Activated naive CD4-positive, alpha-beta T cell treated with anti-CD3 and anti-CD28 coated beads for 36 hours (primary cell): ENCODE measurements at regions not wholly inside any gene's neighbourhood (a gene's known extent, or its start where the extent isn't known, plus 50 kb on each side); places are given as distances from the start of the nearest gene placed in this dataset.

Experiments
- CTCF ChIA-PET: fragments of 350-600 bp; sonication (Branson Sonifier 250); formaldehyde crosslinking; loops from one replicate; lab custom pipeline; 2021; ENCODE audit warnings: antibody characterized with exemption; lab: Charles Lee
- DNase-seq: peaks from one replicate; pipeline ENCODE4 v3.0.0-alpha.2; 2020
- H3K27ac Mint-ChIP-seq: one replicate; pipeline ENCODE4 v1.8.0; 2021; ENCODE audit warnings: mild to moderate bottlenecking, mixed read lengths
- H3K27me3 Mint-ChIP-seq: one replicate; pipeline ENCODE4 v1.8.0; 2021; ENCODE audit warnings: low read depth, mixed read lengths
- H3K36me3 Mint-ChIP-seq: one replicate; pipeline ENCODE4 v1.8.0; 2021; ENCODE audit warnings: low read depth, mixed read lengths
- H3K4me1 Mint-ChIP-seq: one replicate; pipeline ENCODE4 v1.8.0; 2021; ENCODE audit warnings: low read depth, mixed read lengths
- H3K4me3 Mint-ChIP-seq: one replicate; pipeline ENCODE4 v1.8.0; 2021; ENCODE audit warnings: mild to moderate bottlenecking, moderate library complexity, mixed read lengths
- H3K9me3 Mint-ChIP-seq: one replicate; pipeline ENCODE4 v1.8.0; 2021; ENCODE audit warnings: mixed read lengths
- intact Hi-C: fragments of 100-400 bp; cut with micrococcal nuclease; formaldehyde crosslinking; loops from one replicate; pipeline ENCODE4 v1.15.1; 2023

DNA sequence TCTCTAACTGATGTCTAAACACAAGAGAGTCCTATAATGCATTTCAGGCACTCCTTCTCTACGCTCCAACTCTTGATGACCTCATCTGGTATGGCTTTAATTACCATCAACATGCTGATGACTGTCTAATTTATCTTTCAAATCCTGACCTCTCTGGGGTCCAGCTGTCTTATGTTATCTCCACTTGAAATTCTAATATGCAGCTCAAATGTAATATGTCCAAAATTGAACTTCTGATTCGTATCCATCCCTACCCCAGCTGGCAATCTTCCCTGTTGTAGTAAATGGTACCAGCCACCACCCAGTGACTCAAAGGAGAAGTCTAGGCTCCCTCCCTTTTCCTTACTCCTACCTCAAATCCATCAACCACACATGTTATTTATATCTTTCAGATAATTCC lies 288.0 kb upstream of the SLC10A2 start:
- H3K27ac Mint-ChIP-seq, result no peak overlapping the region
- no peaks in the 10 kb centered on the region for H3K4me1 Mint-ChIP-seq
- H3K36me3 Mint-ChIP-seq, result no peaks in the 10 kb centered on the region
- H3K4me3 Mint-ChIP-seq, result no peak overlapping the region
- peaks cover 5% of the 10 kb centered on the region for H3K9me3 Mint-ChIP-seq
- intact Hi-C loops, result no loop called here
- CTCF ChIA-PET, result no interaction called here
- peaks cover 6% of the 10 kb centered on the region for H3K27me3 Mint-ChIP-seq
- DNase-seq, result no peak

GRCh38 chr13:103351035-103351828 lies 285.0 kb upstream of the SLC10A2 start:
- H3K9me3 Mint-ChIP-seq, result peaks cover 7% of the 10 kb centered on the region
- H3K4me3 Mint-ChIP-seq, result no peak overlapping the region
- peaks cover 6% of the 10 kb centered on the region for H3K27me3 Mint-ChIP-seq
- intact Hi-C loops, result no loop called here
- H3K4me1 Mint-ChIP-seq, result no peaks in the 10 kb centered on the region
- H3K27ac Mint-ChIP-seq, result no peak overlapping the region
- CTCF ChIA-PET, result no interaction called here
- H3K36me3 Mint-ChIP-seq, result no peaks in the 10 kb centered on the region
- no peak for DNase-seq

GRCh38 chr13:103350147-103350546 lies 283.9 kb upstream of the SLC10A2 start:
- intact Hi-C loops, result no loop called here
- Mint-ChIP-seq H3K9me3 (peaks cover 5% of the 10 kb centered on the region), H3K27ac (no peak overlapping the region), H3K36me3 (no peaks in the 10 kb centered on the region), H3K27me3 (peaks cover 6% of the 10 kb centered on the region), H3K4me3 (no peak overlapping the region), H3K4me1 (no peaks in the 10 kb centered on the region)
- no peak for DNase-seq
- CTCF ChIA-PET, result no interaction called here

- Mint-ChIP-seq H3K9me3 (peaks cover 13% of the 10 kb centered on the region), H3K36me3 (no peaks in the 10 kb centered on the region), H3K4me1 (no peaks in the 10 kb centered on the region), H3K4me3 (no peak overlapping the region), H3K27me3 (peaks cover 6% of the 10 kb centered on the region), H3K27ac (no peak overlapping the region)
- DNase-seq, result no peak
- intact Hi-C loops, result no loop called here
- CTCF ChIA-PET, result no interaction called here
These were observed 283.2 kb upstream of the SLC10A2 start for GRCh38 chr13:103349211-103349980.

- CTCF ChIA-PET, result no interaction called here
- H3K36me3 Mint-ChIP-seq, result no peaks in the 10 kb centered on the region
- H3K9me3 Mint-ChIP-seq, result no peaks in the 10 kb centered on the region
- no peaks in the 10 kb centered on the region for H3K4me1 Mint-ChIP-seq
- H3K27ac Mint-ChIP-seq, result no peak overlapping the region
- no peaks in the 10 kb centered on the region for H3K27me3 Mint-ChIP-seq
- intact Hi-C loops, result no loop called here
- DNase-seq, result no peak
- no peak overlapping the region for H3K4me3 Mint-ChIP-seq
These were observed 269.0 kb upstream of the SLC10A2 start for GRCh38 chr13:103335241-103335640.

DNA sequence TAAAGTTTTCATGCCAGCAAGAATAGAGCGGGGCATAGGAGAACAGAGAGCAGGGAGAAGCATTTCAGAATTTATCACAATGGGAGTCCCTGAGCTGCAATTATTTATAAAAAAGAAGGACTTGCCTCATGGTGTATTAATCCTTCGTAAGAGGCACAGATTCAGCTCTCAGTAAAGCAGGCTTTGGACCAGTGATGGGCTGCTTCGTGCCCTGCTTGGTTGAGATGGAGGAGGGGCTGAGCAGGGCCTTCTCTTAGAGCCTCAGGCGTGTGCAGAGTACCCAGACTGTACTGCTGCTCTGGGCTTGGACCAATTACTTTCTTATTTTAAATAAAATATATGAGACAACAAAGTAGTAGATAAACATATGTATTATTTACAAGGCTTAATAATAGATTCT lies 265.7 kb upstream of the SLC10A2 start:
- no peaks in the 10 kb centered on the region for H3K9me3 Mint-ChIP-seq
- no peaks in the 10 kb centered on the region for H3K36me3 Mint-ChIP-seq
- no peaks in the 10 kb centered on the region for H3K27me3 Mint-ChIP-seq
- CTCF ChIA-PET, result no interaction called here
- no peak overlapping the region for H3K27ac Mint-ChIP-seq
- no peaks in the 10 kb centered on the region for H3K4me1 Mint-ChIP-seq
- intact Hi-C loops, result no loop called here
- DNase-seq, result no peak
- H3K4me3 Mint-ChIP-seq, result no peak overlapping the region

GRCh38 chr13:103328899-103329298 lies 262.7 kb upstream of the SLC10A2 start:
- Mint-ChIP-seq H3K4me3 (no peak overlapping the region), H3K27ac (no peak overlapping the region), H3K36me3 (no peaks in the 10 kb centered on the region), H3K27me3 (no peaks in the 10 kb centered on the region), H3K9me3 (no peaks in the 10 kb centered on the region), H3K4me1 (no peaks in the 10 kb centered on the region)
- CTCF ChIA-PET, result no interaction called here
- no peak for DNase-seq
- intact Hi-C loops, result no loop called here

DNA sequence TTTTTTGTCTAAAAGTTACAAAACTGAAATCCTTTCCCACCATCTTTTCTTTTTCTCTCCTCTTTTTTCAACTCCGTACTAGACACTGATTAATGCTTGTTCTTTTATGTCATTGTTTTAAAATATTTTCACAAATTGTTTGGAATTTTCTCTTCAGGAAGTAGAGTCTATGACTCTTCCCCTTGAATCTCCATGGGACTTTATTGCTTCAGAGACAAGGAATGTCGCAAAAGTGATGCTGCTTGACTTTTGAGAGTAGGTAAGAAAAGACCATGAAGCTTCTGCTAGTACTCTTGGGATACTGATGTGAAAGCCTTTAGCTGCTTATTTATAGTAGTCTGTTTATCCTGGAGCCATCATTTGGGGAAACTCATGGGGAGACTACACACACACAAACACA lies 260.1 kb upstream of the SLC10A2 start:
- no peak for DNase-seq
- Mint-ChIP-seq H3K9me3 (peaks cover 3% of the 10 kb centered on the region), H3K4me3 (no peak overlapping the region), H3K36me3 (no peaks in the 10 kb centered on the region), H3K27me3 (no peaks in the 10 kb centered on the region), H3K4me1 (no peaks in the 10 kb centered on the region), H3K27ac (no peak overlapping the region)
- CTCF ChIA-PET, result no interaction called here
- intact Hi-C loops, result no loop called here

GRCh38 chr13:103325672-103326071 lies 259.5 kb upstream of the SLC10A2 start:
- intact Hi-C loops, result no loop called here
- no peaks in the 10 kb centered on the region for H3K27me3 Mint-ChIP-seq
- H3K4me3 Mint-ChIP-seq, result no peak overlapping the region
- no peaks in the 10 kb centered on the region for H3K4me1 Mint-ChIP-seq
- H3K9me3 Mint-ChIP-seq, result peaks cover 3% of the 10 kb centered on the region
- CTCF ChIA-PET, result no interaction called here
- no peak for DNase-seq
- no peaks in the 10 kb centered on the region for H3K36me3 Mint-ChIP-seq
- H3K27ac Mint-ChIP-seq, result no peak overlapping the region

- H3K9me3 Mint-ChIP-seq, result peaks cover 3% of the 10 kb centered on the region
- no peaks in the 10 kb centered on the region for H3K36me3 Mint-ChIP-seq
- CTCF ChIA-PET, result no interaction called here
- H3K27me3 Mint-ChIP-seq, result no peaks in the 10 kb centered on the region
- no peak overlapping the region for H3K27ac Mint-ChIP-seq
- no peak for DNase-seq
- no peaks in the 10 kb centered on the region for H3K4me1 Mint-ChIP-seq
- no peak overlapping the region for H3K4me3 Mint-ChIP-seq
- intact Hi-C loops, result no loop called here
These were observed 258.4 kb upstream of the SLC10A2 start for GRCh38 chr13:103324641-103325040.

GRCh38 chr13:103315711-103316110 lies 249.5 kb upstream of the SLC10A2 start:
- Mint-ChIP-seq H3K36me3 (no peaks in the 10 kb centered on the region), H3K4me1 (no peaks in the 10 kb centered on the region), H3K4me3 (no peak overlapping the region), H3K27ac (no peak overlapping the region), H3K9me3 (no peaks in the 10 kb centered on the region), H3K27me3 (peaks cover 2% of the 10 kb centered on the region)
- intact Hi-C loops, result no loop called here
- DNase-seq, result no peak
- CTCF ChIA-PET, result no interaction called here

GRCh38 chr13:103312467-103312866 lies 246.2 kb upstream of the SLC10A2 start:
- peaks cover 2% of the 10 kb centered on the region for H3K27me3 Mint-ChIP-seq

DNA sequence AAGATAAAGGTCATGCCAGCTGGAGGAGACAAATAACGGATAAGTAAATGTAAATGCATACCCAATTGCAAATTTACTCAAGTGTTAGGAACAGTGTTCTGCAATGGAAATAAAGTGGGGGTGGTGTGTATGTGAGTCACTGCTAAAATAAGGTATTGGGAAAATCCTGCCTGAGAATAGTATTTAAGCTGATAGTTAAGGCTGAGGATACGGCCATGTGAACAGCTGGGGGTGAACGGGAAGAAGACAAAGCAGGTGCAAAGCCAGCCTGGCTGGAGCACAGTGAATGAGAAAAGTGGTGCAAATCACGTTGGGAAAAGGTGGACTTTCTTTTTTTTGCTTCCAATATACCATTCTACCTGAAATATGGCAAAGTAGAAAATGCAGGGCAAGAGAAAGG lies 242.4 kb upstream of the SLC10A2 start:
- H3K4me1 Mint-ChIP-seq, result no peaks in the 10 kb centered on the region
- CTCF ChIA-PET, result no interaction called here
- no peak overlapping the region for H3K27ac Mint-ChIP-seq
- H3K9me3 Mint-ChIP-seq, result no peaks in the 10 kb centered on the region
- DNase-seq, result no peak
- no peaks in the 10 kb centered on the region for H3K36me3 Mint-ChIP-seq
- H3K27me3 Mint-ChIP-seq, result peaks cover 2% of the 10 kb centered on the region
- intact Hi-C loops, result no loop called here
- no peak overlapping the region for H3K4me3 Mint-ChIP-seq

More at GRCh38 chr13:103312467-103312866, 246.2 kb upstream of the SLC10A2 start:
- H3K9me3 Mint-ChIP-seq, result no peaks in the 10 kb centered on the region
- no peaks in the 10 kb centered on the region for H3K36me3 Mint-ChIP-seq
- no peak overlapping the region for H3K4me3 Mint-ChIP-seq
- CTCF ChIA-PET, result no interaction called here
- DNase-seq, result no peak
- intact Hi-C loops, result no loop called here
- H3K4me1 Mint-ChIP-seq, result no peaks in the 10 kb centered on the region
- H3K27ac Mint-ChIP-seq, result no peak overlapping the region
